ENCODE measurements at regions not wholly inside any gene's neighbourhood (a gene's known extent, or its start where the extent isn't known, plus 50 kb on each side); places are given as distances from the start of the nearest gene placed in this dataset.

- Histone ChIP-seq H3K9me3 (replicated peaks in 1 of 2; ENCODE audit: control insufficient read depth in 1 of 2, insufficient read depth in 1 of 2, low read length in 2 of 2) (no peaks in the 10 kb centered on the region), H3K36me3 (replicated peaks in 1 of 2; ENCODE audit: control insufficient read depth in 1 of 2, insufficient read depth in 2 of 2, low read length in 2 of 2) (no peaks in the 10 kb centered on the region), H2AFZ (ENCODE audit: insufficient read depth, low read depth, low read length, poor library complexity, severe bottlenecking) (no peak overlapping the region), H3K27ac (ENCODE audit: low read depth in 1 of 2, low read length in 2 of 2) (no peak overlapping the region), H3K79me2 (ENCODE audit: insufficient read depth, low read length) (no peaks in the 10 kb centered on the region), H3K27me3 (ENCODE audit: control insufficient read depth in 2 of 2, insufficient read depth in 2 of 2, low read length in 2 of 2) (no peaks in the 10 kb centered on the region), H3K4me3 (replicated peaks in 1 of 3; ENCODE audit: low read depth in 2 of 3, low read length in 3 of 3) (no peak overlapping the region), H3K4me1 (ENCODE audit: control insufficient read depth in 1 of 2, insufficient read depth in 2 of 2, low read length in 2 of 2) (no peaks in the 10 kb centered on the region), H3K9ac (ENCODE audit: insufficient read depth, low read length, poor library complexity, severe bottlenecking) (no peak overlapping the region), H3K4me2 (replicated peaks; ENCODE audit: extremely low read depth, low read length, poor library complexity, severe bottlenecking) (no peak overlapping the region), H4K20me1 (ENCODE audit: insufficient read depth, low read length) (no peaks in the 10 kb centered on the region)
- Mint-ChIP-seq H3K36me3 (no peaks in the 10 kb centered on the region), H3K27ac (no peak overlapping the region), H3K9me3 (no peaks in the 10 kb centered on the region), H3K27me3 (ENCODE audit: low read depth in 3 of 3) (peaks cover 1 to 2% (median 2%) of the 10 kb centered on the region in 3 donors), H3K4me1 (no peaks in the 10 kb centered on the region), H3K4me3 (no peak overlapping the region)
- intact Hi-C loops (cut with micrococcal nuclease): no loop called here
- TF ChIP-seq CTCF (IDR thresholded peaks at IDR 0.05): no peak
- DNase-seq: no peak
These were observed 338.5 kb upstream of the SLC30A5 start for GRCh38 chr5:68755293-68755692.

GRCh38 chr5:68757006-68757405 lies 336.8 kb upstream of the SLC30A5 start:
- Histone ChIP-seq H3K4me2 (replicated peaks; ENCODE audit: extremely low read depth, low read length, poor library complexity, severe bottlenecking) (no peak overlapping the region), H3K9ac (ENCODE audit: insufficient read depth, low read length, poor library complexity, severe bottlenecking) (no peak overlapping the region), H4K20me1 (ENCODE audit: insufficient read depth, low read length) (no peaks in the 10 kb centered on the region), H2AFZ (ENCODE audit: insufficient read depth, low read depth, low read length, poor library complexity, severe bottlenecking) (no peak overlapping the region), H3K4me1 (ENCODE audit: control insufficient read depth in 1 of 2, insufficient read depth in 2 of 2, low read length in 2 of 2) (no peaks in the 10 kb centered on the region), H3K27me3 (ENCODE audit: control insufficient read depth in 2 of 2, insufficient read depth in 2 of 2, low read length in 2 of 2) (no peaks in the 10 kb centered on the region), H3K4me3 (replicated peaks in 1 of 3; ENCODE audit: low read depth in 2 of 3, low read length in 3 of 3) (no peak overlapping the region), H3K9me3 (replicated peaks in 1 of 2; ENCODE audit: control insufficient read depth in 1 of 2, insufficient read depth in 1 of 2, low read length in 2 of 2) (no peaks in the 10 kb centered on the region), H3K27ac (ENCODE audit: low read depth in 1 of 2, low read length in 2 of 2) (no peak overlapping the region), H3K79me2 (ENCODE audit: insufficient read depth, low read length) (no peaks in the 10 kb centered on the region), H3K36me3 (replicated peaks in 1 of 2; ENCODE audit: control insufficient read depth in 1 of 2, insufficient read depth in 2 of 2, low read length in 2 of 2) (no peaks in the 10 kb centered on the region)
- TF ChIP-seq CTCF (IDR thresholded peaks at IDR 0.05): no peak
- no peaks in the 10 kb centered on the region for H3K4me1 Mint-ChIP-seq
- intact Hi-C loops (cut with micrococcal nuclease): no loop called here
- no peak overlapping the region for H3K27ac Mint-ChIP-seq
- no CpG with 5 or more reads among the region's 1 CpG for WGBS (ENCODE audit: insufficient coverage)
- H3K4me3 Mint-ChIP-seq: no peak overlapping the region
- H3K27me3 Mint-ChIP-seq (ENCODE audit: low read depth in 3 of 3): peaks cover under 1 to 2% (median 1%) of the 10 kb centered on the region in 3 donors
- H3K9me3 Mint-ChIP-seq: no peaks in the 10 kb centered on the region
- no peaks in the 10 kb centered on the region for H3K36me3 Mint-ChIP-seq
- DNase-seq: no peak

Measured in CD14-positive monocyte (primary cell).